GM20431 (cell line): ENCODE measurements at regions not wholly inside any gene's neighbourhood (a gene's known extent, or its start where the extent isn't known, plus 50 kb on each side); places are given as distances from the start of the nearest gene placed in this dataset.

Experiments
- in situ Hi-C: fragments of 300-500 bp; cut with MseI, MboI; formaldehyde crosslinking; loops from one replicate; pipeline ENCODE4 v1.15.0; 2020; ENCODE audit warnings: low sequenced_read_pairs; ENCODE audit not compliant: unreplicated experiment

- in situ Hi-C loops: loop anchor here (25.0 kb wide), 1 partner anchor 970 kb away; the partner anchor contains the start of gene SOX2
These were observed 110.8 kb upstream of the ATP11B start for GRCh38 chr3:182682263-182683241.

DNA sequence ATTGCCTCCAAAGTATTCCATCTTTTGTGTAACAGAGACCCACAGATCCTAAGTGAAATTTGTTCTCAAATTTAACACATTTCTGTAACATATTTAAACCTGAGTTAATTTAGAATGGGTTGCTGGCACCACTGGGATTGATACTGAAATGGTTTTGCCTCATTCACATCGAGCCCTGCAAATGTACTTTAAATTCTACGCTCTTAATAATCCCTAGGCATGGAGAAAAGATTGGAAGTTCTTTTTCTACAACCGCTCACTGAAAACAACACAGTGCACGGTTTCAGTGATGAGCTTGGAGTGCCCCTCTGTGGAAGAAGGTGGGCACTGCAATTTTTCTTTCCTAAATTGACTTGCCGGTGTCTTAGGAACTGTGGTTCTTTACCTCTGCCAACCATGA, 109.9 kb upstream of the ATP11B start:
- in situ Hi-C loops: loop anchor here (25.0 kb wide), 1 partner anchor 971 kb away; the partner anchor contains the start of gene SOX2

GRCh38 chr3:182683858-182684257, 109.4 kb upstream of the ATP11B start:
- in situ Hi-C loops: loop anchor here (25.0 kb wide), 1 partner anchor 972 kb away; the partner anchor contains the start of gene SOX2

- in situ Hi-C loops: loop anchor here (25.0 kb wide), 1 partner anchor 974 kb away; the partner anchor contains the start of gene SOX2
These were observed 107.0 kb upstream of the ATP11B start for GRCh38 chr3:182686033-182686886.

GRCh38 chr3:182690172-182690571, 103.1 kb upstream of the ATP11B start:
- in situ Hi-C loops: loop anchor here (25.0 kb wide), 1 partner anchor 978 kb away; the partner anchor contains the start of gene SOX2

DNA sequence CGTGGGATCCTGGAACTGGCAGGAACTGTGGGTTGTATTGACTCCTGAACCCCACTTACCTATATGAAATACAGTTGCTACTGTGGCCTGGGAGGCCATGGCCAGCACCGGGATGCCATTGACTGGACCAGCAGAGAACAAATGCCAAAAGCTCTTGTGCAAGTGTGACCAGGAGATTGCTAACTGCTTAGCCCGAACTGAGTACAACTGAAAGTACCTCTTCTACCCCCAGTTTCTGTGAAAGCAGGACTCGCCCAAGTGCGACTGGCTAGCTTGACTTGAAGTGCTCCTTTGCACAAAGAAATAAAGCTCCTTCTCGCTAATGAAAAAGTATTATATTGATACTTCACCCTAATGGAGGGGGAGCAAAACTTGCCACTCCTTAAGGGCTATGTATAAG, 101.3 kb upstream of the ATP11B start:
- in situ Hi-C loops: loop anchor here (25.0 kb wide), 1 partner anchor 980 kb away; the partner anchor contains the start of gene SOX2

DNA sequence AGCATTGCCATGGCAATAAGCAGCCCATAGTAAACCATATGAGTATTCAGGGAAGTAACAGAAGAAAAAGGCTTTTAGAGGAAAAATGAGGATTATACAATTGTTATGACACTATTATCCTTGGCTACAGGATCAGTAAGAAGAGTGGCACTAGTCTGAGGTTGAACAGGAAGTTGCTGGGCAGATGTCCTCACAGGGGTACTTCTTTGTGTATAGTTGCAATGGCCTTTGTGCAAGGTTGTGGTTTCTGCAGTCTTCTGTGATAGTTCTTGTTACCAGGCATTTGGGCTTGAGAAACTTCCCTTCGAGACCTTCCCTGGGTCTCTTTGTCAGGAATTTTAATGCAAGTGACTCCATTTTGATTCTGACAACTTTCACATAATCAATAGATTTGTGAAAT, 100.6 kb upstream of the ATP11B start:
- in situ Hi-C loops: loop anchor here (25.0 kb wide), 1 partner anchor 980 kb away; the partner anchor contains the start of gene SOX2

DNA sequence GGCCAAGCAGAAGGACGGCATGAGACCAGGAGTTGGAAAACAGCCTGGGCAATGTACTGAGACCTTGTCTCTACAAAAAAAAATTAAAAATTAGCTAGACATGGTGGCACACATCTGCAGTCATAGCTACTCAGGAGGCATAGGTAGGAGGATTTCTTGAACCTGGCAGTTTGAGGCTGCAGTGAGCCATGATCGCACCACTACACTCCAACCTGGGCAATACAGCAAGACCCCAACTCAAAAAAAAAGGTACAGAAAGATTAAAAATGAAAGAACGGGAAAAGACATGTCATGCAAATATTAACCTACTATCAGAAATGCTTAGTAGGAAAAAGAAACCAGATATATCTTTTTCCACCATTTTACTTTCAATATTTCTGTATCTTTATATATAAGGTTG, 99.6 kb upstream of the ATP11B start:
- in situ Hi-C loops: loop anchor here (25.0 kb wide), 1 partner anchor 981 kb away; the partner anchor contains the start of gene SOX2

DNA sequence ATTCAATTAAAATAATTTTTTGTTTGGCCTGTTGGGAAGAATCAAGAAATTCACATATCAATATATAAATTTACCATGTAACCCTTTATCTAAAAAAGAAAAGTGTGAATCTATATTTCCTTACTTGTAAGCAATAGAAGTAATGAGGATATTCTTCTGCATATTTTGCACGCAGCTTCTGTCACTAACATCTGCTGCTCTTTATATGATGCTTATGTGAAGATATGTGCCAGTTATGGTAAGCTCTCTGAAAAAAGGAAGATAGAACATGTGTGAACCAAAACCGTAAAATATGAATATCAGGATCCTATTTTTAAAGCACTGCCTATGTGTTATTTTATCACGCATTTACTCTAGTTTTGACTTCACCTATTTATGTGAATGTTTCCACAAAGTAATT, 96.4 kb upstream of the ATP11B start:
- in situ Hi-C loops: loop anchor here (25.0 kb wide), 1 partner anchor 985 kb away; the partner anchor contains the start of gene SOX2

DNA sequence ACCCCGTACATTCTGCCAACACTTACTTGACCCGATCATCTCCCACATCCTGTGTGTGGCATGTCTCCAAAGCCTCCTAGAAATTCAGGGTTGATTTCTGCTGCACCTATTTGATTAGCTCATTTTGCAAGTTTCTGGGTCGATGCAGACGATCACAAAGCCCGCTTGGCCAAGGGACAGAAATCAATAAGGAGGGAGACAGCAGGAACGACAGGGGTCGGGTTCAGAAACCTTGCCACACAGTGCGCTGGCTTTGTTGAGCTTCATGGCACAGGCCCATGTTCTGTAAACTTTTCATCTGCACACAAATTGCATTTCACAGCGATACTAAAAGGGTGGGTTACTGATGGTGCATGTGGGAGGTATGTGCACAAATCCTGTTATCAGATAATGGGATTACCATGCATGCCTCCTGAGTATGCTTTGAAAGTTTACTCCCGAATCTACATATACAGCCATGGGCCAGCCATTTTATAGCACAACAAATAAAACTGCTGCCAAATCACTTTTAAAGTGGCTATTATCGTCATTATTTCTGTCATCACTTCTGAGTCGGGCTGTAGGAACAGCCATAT, 95.9 kb upstream of the ATP11B start:
- in situ Hi-C loops: loop anchor here (25.0 kb wide), 1 partner anchor 985 kb away; the partner anchor contains the start of gene SOX2

DNA sequence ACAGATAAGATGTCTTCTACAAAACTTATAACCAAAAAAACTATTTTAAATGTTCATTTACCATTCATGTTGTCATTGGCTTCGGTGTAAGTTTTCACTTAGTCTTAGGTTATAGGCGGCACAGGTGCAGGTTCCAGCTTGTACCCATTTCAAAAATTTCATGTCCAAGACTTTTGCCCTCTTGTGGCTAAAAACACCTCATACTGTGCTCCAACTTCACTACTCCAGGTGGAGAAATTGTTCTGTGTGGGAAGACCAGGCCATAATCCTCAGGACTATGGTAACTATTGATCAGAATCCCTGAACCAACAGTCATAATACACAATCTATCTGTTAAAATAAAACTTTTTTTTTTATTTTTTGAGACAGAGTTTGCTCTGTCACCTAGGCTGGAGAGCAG, 95.2 kb upstream of the ATP11B start:
- in situ Hi-C loops: loop anchor here (25.0 kb wide), 1 partner anchor 986 kb away; the partner anchor contains the start of gene SOX2

DNA sequence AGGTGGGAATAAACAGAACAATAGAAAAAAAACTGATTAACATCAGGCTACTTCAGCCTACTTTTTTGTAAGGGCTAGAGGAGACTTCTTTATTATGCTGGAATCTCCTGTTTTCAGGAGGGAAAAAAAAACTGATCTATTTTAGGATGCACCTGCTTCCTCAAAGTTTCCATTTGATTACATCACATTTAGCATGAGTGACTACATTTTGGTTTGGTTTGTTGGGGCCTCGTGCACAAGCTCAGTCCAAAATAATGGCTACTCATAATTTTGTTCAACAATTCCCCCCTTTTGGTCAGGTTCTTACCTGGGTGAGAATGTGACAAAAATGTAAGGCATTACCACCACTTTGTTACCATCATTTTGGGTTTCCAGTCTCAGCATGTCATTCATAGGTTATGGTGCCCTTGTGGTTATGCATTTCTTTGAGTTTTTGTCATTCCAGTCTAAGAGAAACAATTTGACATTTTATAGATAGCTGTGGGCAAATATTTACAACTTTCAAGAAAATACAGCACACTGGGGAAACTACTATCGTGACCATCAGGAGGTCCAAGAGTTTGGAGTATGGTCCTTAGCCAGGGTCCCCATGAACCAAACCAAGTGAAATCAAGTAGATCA, 93.6 kb upstream of the ATP11B start:
- in situ Hi-C loops: loop anchor here (25.0 kb wide), 2 partner anchors 138 to 987 kb away; partner anchors contain the start of gene SOX2

DNA sequence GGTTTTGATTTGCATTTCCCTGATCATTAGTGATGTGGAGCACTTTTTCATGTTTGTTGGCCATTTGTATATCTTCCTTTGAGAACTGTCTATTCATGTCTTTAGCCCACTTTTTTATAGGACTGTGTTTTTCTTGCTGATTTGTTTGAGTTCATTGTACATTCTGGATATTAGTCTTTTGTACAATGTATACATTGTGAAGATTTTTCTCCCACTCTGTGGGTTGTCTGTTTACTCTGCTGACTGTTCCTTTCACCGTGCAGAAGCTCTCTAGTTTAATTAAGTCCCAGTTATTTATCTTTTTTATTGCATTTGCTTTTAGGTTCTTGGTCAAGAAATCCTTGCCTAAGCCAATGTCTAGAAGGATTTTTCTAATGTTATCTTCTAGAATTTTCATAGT, 91.1 kb upstream of the ATP11B start:
- in situ Hi-C loops: loop anchor here (25.0 kb wide), 1 partner anchor 135 kb away; no protein-coding TSS in a partner anchor

GRCh38 chr3:182703233-182703632, 90.1 kb upstream of the ATP11B start:
- in situ Hi-C loops: loop anchor here (25.0 kb wide), 1 partner anchor 134 kb away; no protein-coding TSS in a partner anchor

GRCh38 chr3:182704926-182705325, 88.4 kb upstream of the ATP11B start:
- in situ Hi-C loops: loop anchor here (25.0 kb wide), 1 partner anchor 132 kb away; no protein-coding TSS in a partner anchor

DNA sequence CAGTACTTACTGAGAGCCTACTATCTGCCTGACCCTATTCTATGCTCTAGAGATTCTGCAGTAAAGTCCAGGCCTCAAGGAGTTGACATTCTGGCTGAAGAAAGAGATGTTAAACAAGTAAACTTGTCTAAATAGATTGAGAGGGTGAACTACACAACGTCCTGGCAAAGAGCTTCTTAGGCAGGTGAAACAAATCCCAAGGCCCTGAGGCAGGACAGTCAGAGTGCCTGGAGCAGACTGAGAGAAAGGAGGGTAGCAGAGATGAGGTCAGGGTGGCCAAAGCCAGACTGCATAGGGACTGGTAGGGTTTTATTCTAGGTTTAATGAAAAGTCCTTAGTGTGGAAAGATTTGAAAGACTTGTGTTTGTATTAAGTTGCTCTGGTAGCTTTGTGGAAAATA, 84.5 kb upstream of the ATP11B start:
- in situ Hi-C loops: loop anchor here (25.0 kb wide), 1 partner anchor 128 kb away; no protein-coding TSS in a partner anchor

DNA sequence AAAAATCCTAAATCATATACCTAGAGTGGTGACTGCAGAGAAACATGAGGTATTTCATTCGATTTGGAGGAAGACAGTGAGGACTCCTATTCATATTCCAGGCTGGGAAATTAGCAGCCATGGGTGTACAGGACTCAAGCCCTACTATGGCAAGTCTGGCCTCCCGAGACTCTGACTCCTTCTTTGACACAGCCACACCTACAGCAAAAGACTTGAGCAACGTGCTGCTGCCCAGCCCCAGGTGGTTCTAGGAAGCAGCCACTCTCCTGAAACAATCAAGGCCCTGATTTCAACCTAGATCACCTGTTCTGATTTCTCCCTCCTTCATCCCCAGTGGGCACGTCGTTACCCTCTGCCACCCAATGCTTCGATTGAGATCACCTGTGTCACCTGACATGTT, 84.0 kb upstream of the ATP11B start:
- in situ Hi-C loops: loop anchor here (25.0 kb wide), 1 partner anchor 128 kb away; no protein-coding TSS in a partner anchor

DNA sequence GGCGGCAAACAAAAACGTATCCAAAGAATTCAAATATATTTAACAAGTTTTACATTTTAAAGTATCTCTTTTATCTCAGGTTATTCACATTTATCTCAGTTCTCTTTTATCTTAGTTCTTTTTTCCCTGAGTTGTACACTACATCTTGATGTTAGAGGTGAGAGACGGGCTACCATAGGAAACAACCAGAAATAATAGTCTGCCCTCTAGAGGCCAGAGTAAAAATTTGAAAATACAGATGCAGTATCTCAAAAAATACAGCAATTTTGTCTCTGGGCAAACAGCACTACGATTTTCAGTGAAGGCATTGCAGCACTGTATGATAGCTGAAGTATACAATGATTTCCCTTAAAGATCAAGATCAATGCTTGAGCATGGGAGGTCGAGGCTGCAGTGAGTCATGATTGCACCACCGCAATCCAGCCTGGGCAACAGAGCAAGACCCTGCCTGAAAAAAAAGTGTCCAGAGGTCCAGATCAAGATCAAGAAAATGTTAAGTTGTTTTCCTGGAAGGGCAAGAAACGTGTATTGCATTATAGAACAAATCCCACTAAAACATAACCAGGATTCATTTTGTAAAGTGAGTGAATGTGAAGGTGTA, 82.6 kb upstream of the ATP11B start:
- in situ Hi-C loops: loop anchor here (25.0 kb wide), 1 partner anchor 127 kb away; no protein-coding TSS in a partner anchor
